ENCODE measurements at regions not wholly inside any gene's neighbourhood (a gene's known extent, or its start where the extent isn't known, plus 50 kb on each side); places are given as distances from the start of the nearest gene placed in this dataset.

DNA sequence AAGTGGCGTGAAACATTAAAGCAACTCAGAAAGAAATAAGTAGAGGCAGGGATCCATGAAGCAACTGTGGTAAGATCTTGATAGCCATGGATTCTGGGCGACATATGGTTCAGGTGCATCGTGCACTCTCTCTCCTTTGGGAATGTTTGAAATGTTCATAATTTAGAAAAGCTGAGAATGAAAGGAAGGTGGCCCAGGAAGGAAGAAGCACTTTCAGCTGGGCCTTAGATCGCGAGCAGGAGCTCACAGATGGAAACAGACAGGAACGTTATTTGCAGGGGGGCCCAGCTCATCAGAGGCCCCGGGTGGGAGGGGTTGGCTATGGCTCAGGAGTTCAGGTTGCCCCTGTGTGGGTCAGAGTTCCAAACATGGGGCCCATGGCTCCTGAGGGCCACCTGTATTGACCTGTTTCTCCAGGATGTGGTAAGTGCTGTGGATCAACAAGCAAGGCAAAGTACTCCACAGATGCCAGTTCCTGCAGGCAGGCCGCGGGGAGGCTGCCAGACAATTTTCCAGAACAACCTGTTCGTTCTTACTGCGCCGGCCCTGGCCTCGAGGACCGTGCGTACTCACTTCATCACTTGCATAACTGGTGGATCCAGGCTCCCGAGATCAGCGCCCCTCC is 253.2 kb downstream of the TOMM20 start (continued):
- TF ChIP-seq MBD1 (CRISPR knock-in tag; IDR thresholded peaks at IDR 0.05), result no peak
- no peak for TF ChIP-seq PYGO2 (tag; IDR thresholded peaks at IDR 0.05)
- 0 out of 2 replicates have a peak, but pooled peaks have one; percentile 44 for TF ChIP-seq OTX1 (CRISPR knock-in tag; IDR thresholded peaks at IDR 0.05)
- TF ChIP-seq ZNF695 (CRISPR knock-in tag; IDR thresholded peaks at IDR 0.05), result 0 out of 2 replicates have a peak, but pooled peaks have one; percentile 65
- TF ChIP-seq CBFA2T2 (conservative IDR thresholded peaks at IDR 0.05), result no peak
- no peak for TF ChIP-seq ZNF408 (CRISPR knock-in tag; IDR thresholded peaks at IDR 0.05; ENCODE audit: low read depth)
- 0 out of 2 replicates have a peak, but pooled peaks have one; percentile 5 for TF ChIP-seq ZNF449 (CRISPR knock-in tag; IDR thresholded peaks at IDR 0.05)
- TF ChIP-seq ZNF75A (CRISPR knock-in tag; IDR thresholded peaks at IDR 0.05), result 0 out of 2 replicates have a peak, but pooled peaks have one; percentile 54
- TF ChIP-seq ATF4 (CRISPR knock-in tag; IDR thresholded peaks at IDR 0.05), result peak; percentile 48; the same call in 1 of the 2 replicates
- TF ChIP-seq ZNF511 (CRISPR knock-in tag; IDR thresholded peaks at IDR 0.05), result 0 out of 2 replicates have a peak, but pooled peaks have one; percentile 42
- 0 out of 2 replicates have a peak, but pooled peaks have one; percentile 55 for TF ChIP-seq RREB1 (CRISPR knock-in tag; IDR thresholded peaks at IDR 0.05)
- TF ChIP-seq ELK3 (CRISPR knock-in tag; IDR thresholded peaks at IDR 0.05), result 0 out of 2 replicates have a peak, but pooled peaks have one; percentile 22
- no peak for TF ChIP-seq CCAR2 (IDR thresholded peaks at IDR 0.05; ENCODE audit: low read depth, low read length)
- TF ChIP-seq ZNF444 (CRISPR knock-in tag; IDR thresholded peaks at IDR 0.05), result 0 out of 2 replicates have a peak, but pooled peaks have one; percentile 21
- TF ChIP-seq HDAC1 (IDR thresholded peaks at IDR 0.05), result no peak

All from K562 (cell line).